ENCODE measurements at regions not wholly inside any gene's neighbourhood (a gene's known extent, or its start where the extent isn't known, plus 50 kb on each side); places are given as distances from the start of the nearest gene placed in this dataset.
"Not testable (repeated sequence)": the region's sequence is repeated elsewhere in the genome, so short reads cannot be mapped to it uniquely, and the experiment has no call there.

- DNase-seq (ENCODE audit: low read depth in 2 of 2): no peak
These were observed 143.4 kb downstream of the TRIML1 start for GRCh38 chr4:188282471-188283232.

GRCh38 chr4:188287169-188287894, 148.1 kb downstream of the TRIML1 start:
- no peak for DNase-seq (ENCODE audit: low read depth in 2 of 2)

GRCh38 chr4:188289531-188290125, 150.4 kb downstream of the TRIML1 start:
- no peak for DNase-seq (ENCODE audit: low read depth in 2 of 2)

- DNase-seq (ENCODE audit: low read depth in 2 of 2): no peak
These were observed 156.7 kb downstream of the TRIML1 start for GRCh38 chr4:188295899-188296298.

GRCh38 chr4:188296331-188296730, 157.1 kb downstream of the TRIML1 start:
- DNase-seq (ENCODE audit: low read depth in 2 of 2): no peak

GRCh38 chr4:188297873-188298272, 158.6 kb downstream of the TRIML1 start:
- no peak for DNase-seq (ENCODE audit: low read depth in 2 of 2)

GRCh38 chr4:188299161-188299560, 159.9 kb downstream of the TRIML1 start:
- DNase-seq (ENCODE audit: low read depth in 2 of 2): no peak

- no peak for DNase-seq (ENCODE audit: low read depth in 2 of 2)
These were observed 161.1 kb downstream of the TRIML1 start for GRCh38 chr4:188300385-188300784.

- no peak for DNase-seq (ENCODE audit: low read depth in 2 of 2)
These were observed 166.4 kb downstream of the TRIML1 start for GRCh38 chr4:188305690-188306089.

- DNase-seq (ENCODE audit: low read depth in 2 of 2): no peak
These were observed 168.3 kb downstream of the TRIML1 start for GRCh38 chr4:188307591-188307990.

GRCh38 chr4:188308142-188308541, 168.9 kb downstream of the TRIML1 start:
- no peak for DNase-seq (ENCODE audit: low read depth in 2 of 2)

- no peak for DNase-seq (ENCODE audit: low read depth in 2 of 2)
These were observed 177.2 kb downstream of the TRIML1 start for GRCh38 chr4:188316391-188316790.

GRCh38 chr4:188328966-188329365, 189.7 kb downstream of the TRIML1 start:
- no peak for DNase-seq (ENCODE audit: low read depth in 2 of 2)

GRCh38 chr4:188329521-188329920, 190.3 kb downstream of the TRIML1 start:
- no peak for DNase-seq (ENCODE audit: low read depth in 2 of 2)

GRCh38 chr4:188332265-188332664, 193.0 kb downstream of the TRIML1 start:
- no peak for DNase-seq (ENCODE audit: low read depth in 2 of 2)

- DNase-seq (ENCODE audit: low read depth in 2 of 2): no peak
These were observed 197.7 kb downstream of the TRIML1 start for GRCh38 chr4:188336891-188337290.

- no peak for DNase-seq (ENCODE audit: low read depth in 2 of 2)
These were observed 202.2 kb downstream of the TRIML1 start for GRCh38 chr4:188341428-188341827.

- no peak for DNase-seq (ENCODE audit: low read depth in 2 of 2)
These were observed 207.0 kb downstream of the TRIML1 start for GRCh38 chr4:188346171-188346809.

GRCh38 chr4:188347339-188347738, 208.1 kb downstream of the TRIML1 start:
- no peak for DNase-seq (ENCODE audit: low read depth in 2 of 2)

GRCh38 chr4:188349569-188349968, 210.3 kb downstream of the TRIML1 start:
- not testable (repeated sequence) for DNase-seq (ENCODE audit: low read depth in 2 of 2)

- no peak for DNase-seq (ENCODE audit: low read depth in 2 of 2)
These were observed 224.0 kb downstream of the TRIML1 start for GRCh38 chr4:188363196-188363595.

- no peak for DNase-seq (ENCODE audit: low read depth in 2 of 2)
These were observed 231.5 kb downstream of the TRIML1 start for GRCh38 chr4:188370777-188371176.
